Thoracic aorta (tissue), 2 donors: ENCODE measurements at regions not wholly inside any gene's neighbourhood (a gene's known extent, or its start where the extent isn't known, plus 50 kb on each side); places are given as distances from the start of the nearest gene placed in this dataset.

Experiments used
- ATAC-seq: fragments of 150-250 bp; one replicate; pipeline ENCODE4 v1.8.0; 2017; ENCODE audit warnings: low read depth; ENCODE audit not compliant: insufficient number of reproducible peaks, low FRiP score
- DNase-seq: peaks from one replicate; pipeline ENCODE4 v3.0.0-alpha.2; 2020; ENCODE audit warnings: low spot score
- H3K27ac ChIP-seq, 2 donors: fragments of 200-600 bp; sonication (generic); 1 replicate in 1 of 2; 2 replicates in 1 of 2; pipeline ENCODE4 v1.5.1; 2016; ENCODE audit warnings: mild to moderate bottlenecking in 2 of 2, moderate library complexity in 2 of 2
- H3K27me3 ChIP-seq: fragments of 200-600 bp; sonication (generic); replicated peaks from 2 replicates; pipeline ENCODE4 v1.6.0; 2016; ENCODE audit warnings: mild to moderate bottlenecking; ENCODE audit not compliant: insufficient read depth
- H3K36me3 ChIP-seq: fragments of 200-600 bp; sonication (generic); one replicate; pipeline ENCODE4 v1.5.1; 2016
- H3K4me1 ChIP-seq, 2 donors: fragments of 200-600 bp; sonication (generic); 1 replicate in 1 of 2; 2 replicates in 1 of 2; pipeline versions ENCODE4 v1.5.1 to v1.6.0; 2016; ENCODE audit warnings: low read depth in 2 of 2, mild to moderate bottlenecking in 1 of 2; ENCODE audit not compliant: control insufficient read depth in 1 of 2
- H3K4me3 ChIP-seq: fragments of 200-600 bp; sonication (generic); 2 replicates; pipeline ENCODE4 v1.5.1; 2016; ENCODE audit warnings: mild to moderate bottlenecking
- H3K9me3 ChIP-seq: fragments of 200-600 bp; sonication (generic); 2 replicates; pipeline ENCODE4 v1.5.1; 2016
- CTCF ChIP-seq: fragments of 200-600 bp; sonication (generic); IDR thresholded peaks from one replicate; pipeline ENCODE4 v1.5.1; 2019; ENCODE audit warnings: antibody characterized with exemption

GRCh38 chr2:11998218-11998617, 251.8 kb downstream of the LPIN1 start:
- TF ChIP-seq CTCF = no peak
- Histone ChIP-seq H3K36me3 (no peaks in the 10 kb centered on the region), H3K27ac (no peak overlapping the region), H3K4me3 (no peak overlapping the region), H3K27me3 (no peaks in the 10 kb centered on the region), H3K4me1 (peaks cover 0 to 3% of the 10 kb centered on the region in 2 donors), H3K9me3 (no peaks in the 10 kb centered on the region)
- ATAC-seq (no peak), DNase-seq (no peak)

- ATAC-seq (no peak), DNase-seq (no peak)
- H3K27ac ChIP-seq = no peak overlapping the region
- no peaks in the 10 kb centered on the region for H3K27me3 ChIP-seq
- TF ChIP-seq CTCF = no peak
- H3K4me1 ChIP-seq = peaks cover 0 to 9% of the 10 kb centered on the region in 2 donors
- no peaks in the 10 kb centered on the region for H3K36me3 ChIP-seq
- H3K9me3 ChIP-seq = no peaks in the 10 kb centered on the region
- H3K4me3 ChIP-seq = no peak overlapping the region
Measured at GRCh38 chr2:11998626-11999378, 252.4 kb downstream of the LPIN1 start.

GRCh38 chr2:12001621-12002020, 255.2 kb downstream of the LPIN1 start:
- no peak overlapping the region for H3K4me3 ChIP-seq
- H3K27ac ChIP-seq = no peak overlapping the region
- no peaks in the 10 kb centered on the region for H3K27me3 ChIP-seq
- DNase-seq (no peak), ATAC-seq (no peak)
- no peak for TF ChIP-seq CTCF
- no peaks in the 10 kb centered on the region for H3K9me3 ChIP-seq
- no peaks in the 10 kb centered on the region for H3K36me3 ChIP-seq
- peaks cover 0 to 11% of the 10 kb centered on the region in 2 donors for H3K4me1 ChIP-seq

- Histone ChIP-seq H3K4me3 (no peak overlapping the region), H3K27ac (no peak overlapping the region), H3K27me3 (no peaks in the 10 kb centered on the region), H3K4me1 (peaks cover 0 to 11% of the 10 kb centered on the region in 2 donors), H3K36me3 (no peaks in the 10 kb centered on the region), H3K9me3 (no peaks in the 10 kb centered on the region)
- TF ChIP-seq CTCF = no peak
- no peak for DNase-seq
- no peak for ATAC-seq
Measured at GRCh38 chr2:12002215-12002614, 255.8 kb downstream of the LPIN1 start.

GRCh38 chr2:12004713-12005112, 258.3 kb downstream of the LPIN1 start:
- peaks cover 0 to 11% of the 10 kb centered on the region in 2 donors for H3K4me1 ChIP-seq
- H3K36me3 ChIP-seq = no peaks in the 10 kb centered on the region
- TF ChIP-seq CTCF = no peak
- no peaks in the 10 kb centered on the region for H3K9me3 ChIP-seq
- H3K4me3 ChIP-seq = no peak overlapping the region
- no peak for ATAC-seq
- no peak for DNase-seq
- H3K27me3 ChIP-seq = no peaks in the 10 kb centered on the region
- H3K27ac ChIP-seq = no peak overlapping the region
